Mesodermal cell (in vitro differentiated cells): ENCODE measurements at regions not wholly inside any gene's neighbourhood (a gene's known extent, or its start where the extent isn't known, plus 50 kb on each side); places are given as distances from the start of the nearest gene placed in this dataset.

ENCODE experiments used
- H3K27ac ChIP-seq: 2 replicates; pipeline ENCODE4 v1.7.0; 2013; ENCODE audit warnings: mild to moderate bottlenecking, low read depth, low read length, moderate library complexity; ENCODE audit not compliant: severe bottlenecking
- H3K36me3 ChIP-seq: 2 replicates; pipeline ENCODE4 v1.7.1; 2013; ENCODE audit warnings: mild to moderate bottlenecking, low read length, moderate library complexity; ENCODE audit not compliant: control insufficient read depth, insufficient read depth
- H3K4me1 ChIP-seq: one replicate; pipeline ENCODE4 v1.7.1; 2013; ENCODE audit warnings: mild to moderate bottlenecking, low read length; ENCODE audit not compliant: insufficient read depth, control insufficient read depth, poor library complexity, severe bottlenecking
- H3K4me3 ChIP-seq: 2 replicates; pipeline ENCODE4 v1.7.0; 2013; ENCODE audit warnings: low read length, control low read depth, mild to moderate bottlenecking; ENCODE audit not compliant: insufficient read depth, poor library complexity, severe bottlenecking; ENCODE audit errors: extremely low read depth
- H3K9me3 ChIP-seq: 2 replicates; pipeline ENCODE4 v1.7.1; 2013; ENCODE audit warnings: mild to moderate bottlenecking, low read length, moderate library complexity; ENCODE audit not compliant: control insufficient read depth
- WGBS, 2 experiments: methylation state at CpG; one replicate each; pipeline ENCODE4 v1.1.5; 2013; ENCODE audit warnings: missing lambda C conversion rate in 2 of 2; ENCODE audit not compliant: insufficient coverage in 2 of 2; 5-methylcytosine and 5-hydroxymethylcytosine counted together

- H3K27ac ChIP-seq = no peak overlapping the region
- 65 to 66% methylated on average over 23 to 32 of the region's 54 CpGs for WGBS, 2 experiments
- H3K4me1 ChIP-seq = peaks cover 15% of the 10 kb centered on the region
- H3K36me3 ChIP-seq = no peaks in the 10 kb centered on the region
- H3K4me3 ChIP-seq = no peak overlapping the region
- no peaks in the 10 kb centered on the region for H3K9me3 ChIP-seq
Observed at GRCh38 chr20:46811224-46812084, 83.2 kb upstream of the EYA2 start.

DNA sequence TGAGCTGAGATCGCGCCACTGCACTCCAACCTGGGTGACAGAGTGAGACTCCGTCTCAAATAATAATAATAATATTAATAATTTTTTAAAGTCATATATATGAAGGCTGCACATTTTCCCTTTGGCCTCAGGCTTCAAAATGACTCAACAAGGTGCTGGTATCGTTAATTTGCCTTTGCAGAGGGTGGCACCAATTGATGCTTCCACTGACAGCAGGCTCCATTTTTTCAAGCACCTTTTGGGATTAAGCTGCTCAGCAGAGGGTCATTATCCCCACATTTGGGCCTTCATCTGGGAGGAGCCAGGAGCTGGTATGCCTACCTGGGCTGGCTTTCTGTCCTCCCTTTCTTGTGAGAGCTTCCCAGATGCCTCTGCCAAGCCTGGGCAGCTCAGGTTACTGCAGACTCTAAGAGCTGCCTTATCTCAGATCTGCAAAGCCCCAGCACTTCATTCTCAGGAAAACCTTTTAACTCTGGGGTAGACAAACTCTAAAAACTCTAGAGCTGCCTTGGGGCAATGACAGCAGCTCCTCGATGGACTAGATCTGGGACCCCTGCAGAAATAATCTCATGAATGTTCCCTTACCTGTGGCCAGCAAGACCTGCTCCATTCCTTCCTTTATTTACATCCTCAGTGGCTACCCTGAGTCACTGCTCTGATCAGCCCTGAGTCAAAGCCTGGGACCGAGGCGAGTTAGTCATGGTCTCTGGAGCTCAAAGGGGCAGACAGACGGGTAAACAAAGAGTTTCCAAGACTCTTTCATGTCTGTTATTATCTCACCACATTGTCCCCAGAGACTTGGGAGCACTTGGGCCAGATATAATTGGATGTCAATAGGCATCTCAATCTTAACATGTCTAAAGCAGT, 80.0 kb upstream of the EYA2 start:
- Histone ChIP-seq H3K27ac (peak overlapping the region; percentile 64), H3K4me1 (peaks cover 15% of the 10 kb centered on the region), H3K9me3 (no peaks in the 10 kb centered on the region), H3K4me3 (no peak overlapping the region), H3K36me3 (no peaks in the 10 kb centered on the region)
- 35 to 69% methylated on average over 2 to 4 of the region's 8 CpGs for WGBS, 2 experiments

DNA sequence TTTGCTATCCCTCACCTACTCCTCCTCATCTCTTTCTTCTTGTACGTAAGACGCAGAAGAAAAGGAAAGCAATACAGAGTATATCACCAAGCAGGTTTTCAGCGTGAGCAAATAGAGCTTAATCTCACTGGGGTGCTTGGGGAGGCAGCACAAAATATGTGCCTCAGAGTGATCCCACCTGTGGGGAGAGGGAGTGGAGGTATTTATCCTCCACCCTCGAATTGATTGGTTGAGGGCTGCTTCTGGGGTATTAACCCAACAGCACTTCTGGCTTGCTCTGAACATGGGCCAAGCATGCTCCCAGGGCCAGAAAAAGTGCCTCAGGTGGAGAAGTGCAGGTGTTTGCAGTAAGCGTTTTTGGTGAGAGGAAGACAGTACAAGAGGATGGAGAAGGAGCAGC, 78.5 kb upstream of the EYA2 start:
- WGBS, 2 experiments = 92 to 93% methylated on average over 3 of the region's 5 CpGs
- H3K4me1 ChIP-seq = peaks cover 15% of the 10 kb centered on the region
- H3K27ac ChIP-seq = no peak overlapping the region
- no peaks in the 10 kb centered on the region for H3K36me3 ChIP-seq
- H3K4me3 ChIP-seq = no peak overlapping the region
- no peaks in the 10 kb centered on the region for H3K9me3 ChIP-seq

- Histone ChIP-seq H3K27ac (no peak overlapping the region), H3K36me3 (no peaks in the 10 kb centered on the region), H3K9me3 (no peaks in the 10 kb centered on the region), H3K4me1 (peaks cover 15% of the 10 kb centered on the region), H3K4me3 (no peak overlapping the region)
- WGBS, 2 experiments = 88 to 100% methylated on average over 2 of the region's 8 CpGs
Observed at GRCh38 chr20:46816886-46817638, 77.6 kb upstream of the EYA2 start.

- H3K27ac ChIP-seq = no peak overlapping the region
- no peaks in the 10 kb centered on the region for H3K9me3 ChIP-seq
- peaks cover under 1% of the 10 kb centered on the region for H3K4me1 ChIP-seq
- 61 to 80% methylated on average over 3 of the region's 3 CpGs for WGBS, 2 experiments
- no peaks in the 10 kb centered on the region for H3K36me3 ChIP-seq
- H3K4me3 ChIP-seq = no peak overlapping the region
Observed at GRCh38 chr20:46820682-46821081, 74.0 kb upstream of the EYA2 start.

GRCh38 chr20:46823271-46823751, 71.3 kb upstream of the EYA2 start:
- Histone ChIP-seq H3K4me3 (no peak overlapping the region), H3K4me1 (no peaks in the 10 kb centered on the region), H3K36me3 (no peaks in the 10 kb centered on the region), H3K9me3 (no peaks in the 10 kb centered on the region), H3K27ac (no peak overlapping the region)
- 94% methylated on average over 4 to 5 of the region's 5 CpGs for WGBS, 2 experiments

DNA sequence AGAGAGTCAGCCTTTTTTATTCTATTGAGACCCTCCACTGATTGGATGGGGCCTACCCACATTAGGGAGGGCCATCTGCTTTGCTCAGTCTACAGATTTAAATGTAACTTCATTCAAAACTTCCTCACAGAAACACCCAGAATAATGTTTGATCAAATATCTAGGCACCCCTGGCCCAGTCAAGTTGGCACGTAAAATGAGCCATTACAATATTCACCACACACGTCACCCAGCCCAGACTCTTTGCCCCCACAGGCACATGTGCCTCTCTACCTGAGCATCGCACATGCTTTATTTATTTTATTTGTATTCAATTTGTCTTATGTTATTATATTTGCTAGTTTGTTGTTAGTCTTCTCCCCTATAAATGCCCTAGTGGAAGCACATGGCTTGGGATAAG, 70.9 kb upstream of the EYA2 start:
- no CpG with 5 or more reads among the region's 3 CpGs for WGBS, 2 experiments
- Histone ChIP-seq H3K4me1 (no peaks in the 10 kb centered on the region), H3K27ac (no peak overlapping the region)

DNA sequence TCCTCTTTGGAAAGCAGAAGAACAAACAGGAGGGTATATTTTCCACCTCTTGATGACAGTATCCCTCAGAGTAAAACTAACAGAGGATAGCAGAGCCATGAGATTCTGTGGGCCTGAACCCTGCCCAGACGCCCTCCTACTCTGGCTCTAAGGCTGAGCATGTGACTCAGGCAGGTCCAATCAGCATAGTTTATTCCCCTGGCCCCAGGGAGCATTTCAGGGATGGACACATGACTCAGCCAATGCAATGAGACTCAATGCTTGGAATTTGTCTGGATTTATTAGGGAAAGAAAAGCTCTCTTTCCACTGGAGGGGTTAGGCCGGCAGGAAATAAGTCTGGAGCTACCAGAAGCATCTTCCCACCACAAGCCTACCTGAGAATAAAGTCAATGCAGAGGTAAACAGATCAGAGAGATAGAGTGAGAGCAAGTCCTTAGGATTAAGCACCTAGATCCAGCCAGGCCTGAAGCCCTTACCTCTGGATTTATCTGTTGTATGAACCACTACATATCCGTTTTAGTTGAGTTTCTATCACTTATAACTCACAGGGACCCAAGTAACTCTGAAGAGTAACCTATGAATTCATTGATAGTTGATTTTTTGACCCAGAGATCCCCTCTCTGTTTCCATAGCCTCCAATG, 68.2 kb upstream of the EYA2 start:
- no peaks in the 10 kb centered on the region for H3K36me3 ChIP-seq
- H3K27ac ChIP-seq = no peak overlapping the region
- 33 to 73% methylated on average over 1 to 2 of the region's 3 CpGs for WGBS, 2 experiments
- no peak overlapping the region for H3K4me3 ChIP-seq
- H3K9me3 ChIP-seq = no peaks in the 10 kb centered on the region
- H3K4me1 ChIP-seq = no peaks in the 10 kb centered on the region

More for the DNA sequence above, 70.9 kb upstream of the EYA2 start:
- Histone ChIP-seq H3K4me3 (no peak overlapping the region), H3K36me3 (no peaks in the 10 kb centered on the region), H3K9me3 (no peaks in the 10 kb centered on the region)

- 93 to 94% methylated on average over 7 to 9 of the region's 10 CpGs for WGBS, 2 experiments
- H3K4me3 ChIP-seq = no peak overlapping the region
- H3K9me3 ChIP-seq = no peaks in the 10 kb centered on the region
- no peaks in the 10 kb centered on the region for H3K4me1 ChIP-seq
- H3K36me3 ChIP-seq = no peaks in the 10 kb centered on the region
- no peak overlapping the region for H3K27ac ChIP-seq
Observed at GRCh38 chr20:46827718-46828458, 66.8 kb upstream of the EYA2 start.
